8988T (cell line): ENCODE measurements at regions not wholly inside any gene's neighbourhood (a gene's known extent, or its start where the extent isn't known, plus 50 kb on each side); places are given as distances from the start of the nearest gene placed in this dataset.
"Not testable (repeated sequence)": the region's sequence is repeated elsewhere in the genome, so short reads cannot be mapped to it uniquely, and the experiment has no call there.

Source experiments
- DNase-seq: peaks from one replicate; pipeline ENCODE4 v3.0.0; 2011

DNA sequence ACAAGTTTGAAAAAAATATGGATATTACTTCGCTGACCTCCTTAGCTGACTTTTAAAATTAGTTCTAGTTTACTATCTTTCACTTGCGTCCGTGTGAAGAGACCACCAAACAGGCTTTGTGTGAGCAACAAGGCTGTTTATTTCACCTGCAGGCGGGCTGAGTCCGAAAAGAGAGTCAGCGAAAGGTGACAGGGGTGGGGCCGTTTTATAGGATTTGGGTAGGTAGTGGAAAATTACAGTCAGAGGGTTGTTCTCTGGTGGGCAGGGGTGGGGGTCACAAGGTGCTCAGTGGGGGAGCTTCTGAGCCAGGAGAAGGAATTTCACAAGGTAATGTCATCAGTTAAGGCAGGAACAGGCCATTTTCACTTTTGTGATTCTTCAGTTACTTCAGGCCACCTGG, 203.7 kb downstream of the POM121L12 start:
- DNase-seq: not testable (repeated sequence)

DNA sequence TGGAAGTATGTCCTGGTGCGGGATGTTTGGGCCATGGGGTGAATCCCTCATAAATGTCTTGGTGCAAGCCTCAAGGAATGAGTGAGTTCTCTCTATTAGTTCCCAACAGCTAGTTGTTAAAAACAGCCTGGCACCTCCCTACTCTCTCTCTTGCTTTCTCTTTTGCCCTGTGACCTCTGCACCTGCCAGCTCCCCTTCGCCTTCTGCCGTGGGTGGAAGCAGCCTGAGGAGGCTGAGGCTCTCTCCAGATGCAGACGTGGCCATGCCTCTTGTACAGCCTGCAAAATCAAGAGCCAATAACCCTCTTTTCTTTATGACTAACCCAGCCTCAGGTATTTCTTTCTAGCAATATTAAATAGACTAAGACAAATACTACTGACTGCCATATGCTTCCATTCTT, 210.3 kb downstream of the POM121L12 start:
- no peak for DNase-seq

DNA sequence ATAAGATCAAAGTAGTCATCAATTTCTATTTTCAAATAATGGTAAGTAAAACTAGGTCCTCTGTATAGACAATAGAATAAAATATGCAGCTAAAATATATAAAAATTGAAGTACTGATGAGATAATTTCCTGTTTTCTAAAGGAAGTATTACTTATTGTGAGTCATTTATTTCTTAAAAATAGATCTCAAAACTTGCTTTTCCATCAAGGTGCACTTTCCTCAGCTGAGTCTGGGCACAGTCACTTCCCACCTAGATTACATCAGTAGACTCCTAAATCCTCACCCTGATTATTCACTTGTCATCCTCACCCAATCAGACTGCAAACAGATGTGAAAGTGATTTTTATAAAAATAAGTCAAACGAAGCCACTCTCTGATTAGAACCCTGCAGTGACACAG, 211.5 kb downstream of the POM121L12 start:
- no peak for DNase-seq

DNA sequence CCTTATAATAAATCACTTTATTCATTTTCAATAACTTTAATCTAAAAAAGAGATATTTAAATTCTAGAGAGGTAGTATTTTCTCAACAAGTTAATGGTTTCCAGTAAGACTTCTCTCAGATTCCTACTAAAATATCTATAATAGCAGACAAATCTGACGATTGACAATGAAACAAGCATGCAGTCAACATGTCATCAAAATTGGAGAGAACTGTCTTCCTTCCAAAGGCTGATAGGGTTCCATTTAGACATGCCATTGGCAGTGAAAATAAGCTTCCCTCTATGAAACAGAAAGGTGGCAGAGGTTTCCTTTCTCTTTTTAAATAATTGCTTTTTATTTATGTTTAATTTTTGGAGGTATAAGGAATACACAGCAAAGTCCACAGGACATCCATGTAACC, 217.1 kb downstream of the POM121L12 start:
- no peak for DNase-seq

DNA sequence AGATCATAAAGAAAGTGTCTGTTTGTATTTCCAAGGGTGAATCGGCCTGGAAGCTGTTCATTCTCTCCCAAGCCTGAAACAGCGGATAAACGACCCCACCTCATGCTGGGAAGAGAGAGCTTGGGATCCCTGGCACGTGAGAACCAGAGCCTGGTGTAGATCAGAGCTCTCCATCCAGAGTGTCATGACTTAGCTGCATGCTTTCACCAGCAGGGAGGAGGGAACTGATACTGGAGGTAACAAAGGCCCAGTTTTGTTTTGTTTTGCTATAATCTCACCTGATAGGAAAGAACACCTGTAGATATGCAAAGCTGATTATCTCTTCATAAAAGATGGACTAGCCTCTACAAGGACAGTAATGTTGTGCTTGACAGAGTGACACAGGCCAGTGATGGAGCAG, 236.6 kb downstream of the POM121L12 start:
- DNase-seq: no peak

DNA sequence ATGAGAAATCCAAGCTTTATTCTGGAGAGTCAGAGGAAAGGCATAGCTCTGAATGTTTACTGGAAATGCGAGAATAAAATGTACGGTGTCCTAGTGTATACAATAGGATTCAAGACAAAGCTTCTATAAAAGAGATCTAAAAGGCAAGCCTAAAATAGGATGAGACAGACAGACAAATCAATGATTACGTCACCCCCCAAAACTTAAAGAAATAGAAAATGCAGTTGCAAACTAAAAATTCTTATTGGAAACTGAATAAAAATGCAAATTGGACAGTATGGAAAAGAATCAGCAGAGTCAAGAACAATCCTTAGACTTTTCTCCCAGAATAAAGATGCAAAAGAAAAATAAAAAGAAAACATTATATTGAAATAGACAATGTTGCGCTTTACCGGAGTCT, 245.9 kb downstream of the POM121L12 start:
- DNase-seq: no peak

DNA sequence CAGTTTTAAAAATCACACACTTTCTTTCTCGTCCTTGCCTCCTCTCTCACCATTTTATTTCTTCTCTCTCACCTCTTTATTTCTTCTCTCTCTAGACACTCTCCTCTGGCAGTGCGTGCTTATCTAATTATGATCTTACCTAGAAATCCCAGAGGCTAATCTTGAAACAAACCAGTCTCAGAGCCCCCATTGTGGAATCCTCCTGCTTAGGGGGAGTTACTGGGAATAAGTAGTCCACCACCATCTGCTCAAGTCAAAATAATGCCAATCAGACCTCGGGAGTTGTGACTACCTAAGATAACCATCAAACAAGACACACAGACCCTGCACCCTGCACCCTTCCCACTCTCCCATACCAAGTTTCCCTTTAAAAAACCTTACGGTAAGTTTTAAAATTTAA, 256.9 kb downstream of the POM121L12 start:
- no peak for DNase-seq

DNA sequence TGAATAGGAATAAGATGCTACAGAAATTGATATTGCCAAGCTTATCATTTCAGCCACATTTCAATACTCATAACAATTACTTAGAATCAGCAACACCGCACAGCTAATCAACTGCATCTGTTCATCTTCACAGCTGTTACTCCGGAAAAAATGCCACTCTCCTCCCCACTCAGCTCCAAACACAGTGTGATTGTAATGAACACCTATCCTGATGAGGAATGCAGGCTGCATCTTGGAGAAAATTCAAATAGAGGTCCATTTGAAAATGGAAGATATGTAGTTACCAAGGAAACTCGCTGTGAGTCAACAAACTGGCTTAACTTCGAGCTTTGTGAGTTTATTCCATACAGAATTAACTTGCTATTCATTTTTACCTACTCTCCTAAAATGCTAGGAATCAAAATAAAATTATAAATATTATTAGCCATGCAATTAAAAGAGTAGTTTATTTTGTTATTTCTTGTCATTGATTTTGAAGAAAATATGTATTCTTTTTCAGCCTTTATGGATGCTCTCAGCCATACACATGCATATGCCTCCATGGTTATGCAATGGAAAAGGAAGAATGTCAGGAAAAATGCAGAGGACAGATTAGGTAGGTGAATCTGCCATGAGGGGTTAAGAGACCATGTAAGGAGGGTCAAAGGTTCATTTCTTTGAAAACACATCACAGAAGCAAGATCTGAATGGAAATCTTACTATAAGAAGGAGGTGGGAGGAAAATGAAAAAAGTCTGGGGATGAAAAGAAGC, 267.2 kb downstream of the POM121L12 start:
- no peak for DNase-seq

DNA sequence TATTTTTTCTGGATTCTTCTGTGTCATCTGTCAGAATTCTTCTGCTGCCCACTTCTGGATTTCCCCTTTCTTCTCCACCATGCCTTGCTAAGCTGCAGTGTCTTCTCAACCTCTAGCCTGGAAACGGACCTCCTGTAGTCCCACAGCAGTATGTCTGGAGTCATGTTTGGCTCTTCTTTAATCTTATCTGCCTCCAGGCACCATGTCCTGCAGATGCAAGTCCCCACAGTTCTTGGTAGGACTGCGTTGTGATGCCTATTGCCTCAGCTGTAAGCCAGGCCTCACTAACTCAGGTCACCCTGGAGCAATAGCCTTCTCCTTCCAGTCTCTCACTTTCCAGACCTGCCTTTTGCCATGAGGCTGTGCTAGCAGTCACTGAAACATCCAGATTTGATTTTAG, 268.3 kb downstream of the POM121L12 start:
- no peak for DNase-seq

DNA sequence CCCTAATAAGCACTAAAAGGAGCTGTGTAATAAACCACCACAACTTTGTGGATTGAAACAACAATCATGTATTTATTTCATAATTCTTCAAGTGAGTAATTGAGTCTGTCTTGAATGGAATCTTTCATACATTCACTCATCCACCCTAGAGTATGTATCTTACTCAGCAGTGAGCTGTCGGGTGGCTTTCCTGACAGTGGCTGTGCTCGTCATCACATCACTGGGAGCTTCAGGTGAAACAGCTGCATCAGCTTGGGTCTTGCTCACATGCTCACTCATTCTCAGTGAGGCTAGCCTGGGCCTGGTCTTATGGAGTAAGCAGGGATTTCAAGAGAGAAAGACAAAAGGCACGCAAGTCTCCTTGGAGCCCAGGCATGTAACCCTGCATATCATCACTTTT, 271.4 kb downstream of the POM121L12 start:
- DNase-seq: no peak

DNA sequence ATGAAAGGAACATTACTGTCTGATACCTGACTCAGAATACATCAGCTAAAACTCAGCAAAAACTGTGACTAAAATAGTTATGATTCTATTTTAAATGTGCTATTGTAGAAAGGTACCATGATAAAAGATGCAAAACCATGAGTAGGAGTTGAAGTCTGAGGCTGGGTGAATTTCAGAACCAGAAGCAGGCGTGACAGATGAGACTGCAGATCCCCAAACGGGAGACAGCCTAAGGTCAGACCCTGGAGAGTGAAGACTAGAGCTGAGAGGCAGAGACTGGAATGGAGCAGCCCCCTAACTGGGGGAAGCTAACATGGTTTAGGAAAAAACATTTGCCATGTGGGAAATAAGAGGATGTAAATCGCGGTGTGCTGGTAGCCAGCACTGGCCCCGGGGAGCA, 275.8 kb downstream of the POM121L12 start:
- DNase-seq: no peak

DNA sequence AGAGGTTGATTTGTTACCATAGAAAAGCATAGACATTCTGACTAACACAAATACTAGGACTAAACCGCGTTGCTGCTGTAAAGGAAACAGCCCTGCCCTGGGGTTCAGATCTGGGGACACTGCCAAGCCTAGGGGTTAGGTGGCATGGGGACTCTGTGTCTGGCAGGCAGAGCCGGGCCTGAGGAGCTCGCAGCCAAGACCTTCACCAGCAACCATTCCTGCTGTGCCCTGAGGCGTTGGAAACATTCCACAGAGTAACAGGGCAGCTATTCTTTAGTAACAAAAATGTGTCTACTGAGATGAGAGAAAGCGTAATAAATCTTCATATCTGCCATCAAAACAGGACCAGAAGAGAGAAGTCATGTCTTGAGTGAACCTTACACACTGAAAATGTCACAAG, 280.5 kb downstream of the POM121L12 start:
- DNase-seq: no peak

DNA sequence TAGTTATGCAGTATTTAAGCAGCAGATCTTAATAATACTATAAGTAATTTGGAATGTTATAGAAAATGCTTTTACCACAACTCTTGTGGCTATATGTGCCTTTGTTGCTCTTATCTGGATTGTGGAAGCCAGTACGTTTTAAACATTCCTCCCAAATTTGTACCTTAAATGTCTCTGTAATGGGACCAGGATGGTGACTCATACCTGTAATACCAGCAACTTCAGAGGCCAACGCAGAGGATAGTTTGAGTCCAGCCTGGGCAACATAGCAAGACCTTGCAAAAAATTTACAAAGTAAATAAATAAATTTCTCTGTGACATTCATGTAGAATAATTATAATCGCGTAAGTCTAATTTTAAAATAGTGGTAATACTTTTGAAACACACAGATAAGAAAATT, 283.1 kb downstream of the POM121L12 start:
- DNase-seq: no peak

DNA sequence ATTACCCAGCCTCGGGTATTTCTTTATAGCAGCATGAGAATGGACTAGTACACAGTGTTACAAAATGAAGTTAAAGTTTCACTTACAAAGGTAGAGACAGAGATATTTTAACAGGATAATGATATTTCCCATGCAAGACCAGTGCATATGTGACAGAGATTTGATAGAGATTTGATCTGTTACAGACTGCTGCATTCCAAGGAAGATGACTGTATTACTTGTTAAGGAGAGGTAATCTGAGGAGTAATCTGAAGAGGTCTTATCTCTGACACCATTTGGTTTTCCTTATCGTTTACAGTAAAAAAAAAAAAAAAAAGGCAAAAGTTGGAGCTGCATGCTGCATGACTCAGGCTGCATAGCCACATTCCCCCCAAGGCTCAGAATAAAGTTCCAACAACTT, 289.6 kb downstream of the POM121L12 start:
- DNase-seq: no peak

DNA sequence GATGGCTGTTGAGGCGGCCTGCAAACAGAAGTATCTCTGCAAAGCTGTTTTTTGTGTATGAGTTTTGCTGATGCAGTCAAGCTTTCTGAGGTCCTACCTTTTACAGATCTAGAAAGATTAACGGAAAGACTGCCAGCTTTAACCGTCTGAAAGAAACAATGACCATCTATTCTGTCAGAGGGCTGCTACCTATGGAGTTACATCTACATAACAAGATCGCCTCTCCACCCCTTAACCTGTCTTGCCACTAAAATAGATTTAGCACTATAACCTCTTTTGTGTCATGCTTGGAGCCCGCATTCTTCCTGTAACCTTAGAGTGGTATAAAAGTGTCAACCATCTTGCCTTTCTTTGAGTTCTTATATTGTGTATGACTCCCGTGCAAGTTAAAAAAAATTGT, 291.2 kb downstream of the POM121L12 start:
- DNase-seq: no peak

DNA sequence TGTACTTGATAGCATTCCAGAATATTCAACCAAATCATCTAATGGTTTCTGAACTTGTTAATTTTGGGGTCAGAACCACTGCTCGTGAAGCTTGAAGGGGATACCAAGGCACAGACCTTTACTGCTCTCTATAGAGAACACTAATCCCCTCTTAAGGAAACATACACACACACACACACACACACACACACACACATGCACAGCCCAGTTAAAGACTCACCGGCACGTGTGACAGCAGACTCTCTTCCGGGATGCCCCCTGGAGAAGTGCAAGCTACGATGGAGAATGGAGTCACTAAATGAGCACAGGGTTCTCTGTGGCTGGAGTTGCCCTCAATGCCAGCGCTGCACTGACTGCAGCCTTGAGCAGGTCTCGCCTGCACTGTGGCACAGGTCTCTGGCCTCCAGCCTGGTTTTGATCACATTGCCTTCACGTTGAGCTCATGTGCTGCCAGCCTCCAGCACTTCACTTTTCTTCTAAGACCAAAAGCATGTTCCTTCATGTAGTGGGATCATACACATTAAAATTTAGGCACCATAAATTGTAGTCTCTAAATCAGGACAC, 300.8 kb downstream of the POM121L12 start:
- DNase-seq: no peak

DNA sequence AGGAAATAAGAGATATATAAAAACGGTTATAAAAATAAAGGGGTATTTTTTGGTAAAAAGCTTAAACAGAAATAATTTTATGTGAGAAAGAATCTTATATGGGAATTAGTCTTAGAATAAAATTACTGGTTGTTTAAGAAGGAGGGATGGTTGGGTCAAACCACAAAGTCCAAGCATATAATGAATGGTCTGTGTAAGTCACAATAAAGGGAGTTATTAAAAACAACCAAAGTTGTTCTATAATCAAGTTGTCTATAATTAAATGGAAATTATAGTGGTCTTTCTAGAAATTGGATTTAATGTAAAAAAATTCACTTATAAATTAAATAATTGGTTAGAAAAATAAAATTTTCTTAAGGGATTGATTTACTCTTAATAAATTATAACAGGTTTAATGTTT, 304.8 kb downstream of the POM121L12 start:
- DNase-seq: no peak

DNA sequence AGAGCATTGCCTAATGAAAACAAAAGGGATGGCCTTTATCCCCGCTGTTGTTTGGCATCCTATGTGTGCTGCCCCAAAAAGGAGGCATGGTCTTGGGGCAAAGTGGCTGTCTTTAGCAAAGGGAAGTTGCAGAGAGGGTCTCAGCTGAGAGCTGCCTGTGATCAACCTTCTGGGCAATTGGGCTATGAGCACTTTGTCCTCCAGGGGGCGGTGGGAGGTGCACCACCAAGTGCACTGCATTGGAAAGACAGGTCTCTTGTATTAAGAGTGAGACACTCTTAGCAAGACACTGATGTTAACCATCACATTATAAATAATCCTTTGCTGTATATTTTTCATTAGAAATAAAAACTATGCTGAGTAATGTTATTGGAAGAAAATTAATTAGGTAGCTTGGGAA, 314.8 kb downstream of the POM121L12 start:
- DNase-seq: no peak

DNA sequence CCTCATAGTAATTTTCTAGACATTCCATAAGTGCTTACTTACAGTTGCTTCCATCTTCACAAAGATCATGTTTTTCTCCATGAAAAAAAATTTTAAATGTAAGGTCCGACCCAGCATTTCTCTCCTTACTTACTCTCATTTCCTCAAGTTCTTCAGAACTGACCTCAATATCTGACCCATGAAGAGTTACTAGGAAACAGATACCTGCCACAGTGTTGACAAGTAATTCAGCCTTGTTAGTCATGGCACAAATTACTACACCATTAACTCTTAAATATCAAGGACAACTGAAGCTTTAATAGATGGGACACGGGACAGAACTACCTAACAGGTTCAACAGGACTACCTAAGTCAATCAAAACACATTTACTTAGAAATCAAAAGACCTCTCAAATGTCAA, 316.2 kb downstream of the POM121L12 start:
- no peak for DNase-seq

DNA sequence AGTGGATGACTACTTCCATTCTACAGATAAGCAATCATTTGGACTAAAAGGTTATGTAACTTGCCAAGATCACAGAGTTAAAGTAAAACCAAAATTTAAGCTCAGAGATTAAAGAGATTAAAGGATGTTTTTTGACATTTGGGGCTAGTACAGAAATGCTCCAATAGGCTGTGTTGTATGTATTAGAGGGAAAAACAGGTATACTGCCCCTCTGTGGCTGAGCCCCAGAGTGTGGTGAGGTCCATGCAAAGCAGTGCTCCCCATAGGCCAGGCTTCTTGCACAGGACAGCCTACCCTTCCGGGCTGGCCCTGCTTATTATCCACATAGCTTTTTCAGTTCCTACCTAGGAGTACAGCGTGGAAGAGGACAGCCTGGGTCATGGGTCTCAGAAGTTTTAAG, 322.8 kb downstream of the POM121L12 start:
- DNase-seq: no peak

DNA sequence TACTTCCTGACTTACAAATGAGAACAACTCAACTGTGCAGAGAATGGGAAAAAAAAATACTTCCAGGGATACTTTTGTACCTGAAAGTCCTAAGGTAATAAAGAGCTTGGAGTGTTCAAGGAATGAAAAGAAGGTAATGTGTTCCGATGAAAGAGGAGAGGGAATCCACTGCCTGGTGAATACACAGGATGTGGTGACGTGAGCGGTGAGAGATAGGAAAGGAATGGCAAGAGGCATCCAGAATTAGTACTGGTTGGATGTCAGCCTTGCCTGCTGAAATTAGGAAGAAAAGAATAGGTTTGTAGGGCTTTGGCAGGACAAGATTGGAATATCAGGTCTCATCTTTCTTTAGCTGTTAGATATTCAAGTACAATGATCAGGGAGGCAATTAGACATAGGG, 347.7 kb downstream of the POM121L12 start:
- DNase-seq: peak; percentile 34

DNA sequence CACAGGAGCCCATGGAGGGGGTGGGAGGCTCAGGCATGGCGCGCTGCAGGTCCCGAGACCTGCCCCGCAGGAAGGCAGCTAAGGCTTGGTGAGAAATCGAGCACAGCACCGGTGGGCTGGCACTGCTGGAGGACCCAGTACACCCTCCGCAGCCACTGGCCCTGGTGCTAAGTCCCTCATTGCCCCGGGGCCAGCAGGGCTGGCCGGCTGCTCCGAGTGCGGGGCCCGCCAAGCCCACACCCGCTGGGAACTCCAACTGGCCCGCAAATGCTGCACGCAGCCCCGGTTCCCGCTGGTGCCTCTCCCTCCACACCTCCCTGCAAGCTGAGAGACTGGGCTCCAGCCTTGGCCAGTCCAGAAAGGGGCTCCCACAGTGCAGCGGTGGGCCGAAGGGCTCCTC, 349.8 kb downstream of the POM121L12 start:
- not testable (repeated sequence) for DNase-seq

DNA sequence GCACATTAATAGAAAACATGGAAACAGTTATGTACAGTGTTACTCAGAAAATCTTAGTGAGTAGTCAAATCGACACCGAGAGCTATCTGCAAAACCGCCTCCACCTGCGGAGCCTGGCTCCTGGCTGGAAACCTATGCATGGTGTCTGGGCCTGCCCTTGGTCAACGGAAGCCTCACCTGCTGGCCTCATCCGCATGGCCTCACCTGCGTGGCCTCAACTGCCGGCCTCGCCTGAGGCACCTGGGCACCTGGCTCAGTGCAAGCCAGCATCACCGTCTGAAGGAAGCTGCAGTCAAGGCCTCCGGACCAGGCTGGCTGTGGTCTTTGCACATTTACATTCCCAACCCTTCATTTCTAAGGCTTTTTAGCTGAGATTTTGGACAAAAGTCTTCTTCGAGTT, 352.1 kb downstream of the POM121L12 start:
- DNase-seq: no peak

DNA sequence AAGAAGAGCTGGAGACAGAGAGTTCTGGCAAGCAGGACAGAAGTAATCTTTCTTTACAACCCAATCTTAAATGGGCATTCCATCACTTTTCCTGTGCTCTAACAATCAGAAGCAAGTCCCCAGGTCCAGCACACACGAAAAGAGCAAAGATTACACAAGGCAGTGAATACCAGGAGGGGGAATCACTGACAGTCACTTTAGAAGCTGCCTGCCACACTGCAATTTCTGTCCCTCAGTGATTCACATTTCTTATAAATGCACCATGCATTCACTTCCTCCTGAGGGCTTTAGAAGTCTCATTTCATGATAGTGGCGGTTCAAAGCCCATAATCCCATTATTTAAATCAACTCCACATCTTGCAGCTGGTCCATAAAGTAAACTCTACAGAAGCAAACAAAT, 362.5 kb downstream of the POM121L12 start:
- DNase-seq: no peak

DNA sequence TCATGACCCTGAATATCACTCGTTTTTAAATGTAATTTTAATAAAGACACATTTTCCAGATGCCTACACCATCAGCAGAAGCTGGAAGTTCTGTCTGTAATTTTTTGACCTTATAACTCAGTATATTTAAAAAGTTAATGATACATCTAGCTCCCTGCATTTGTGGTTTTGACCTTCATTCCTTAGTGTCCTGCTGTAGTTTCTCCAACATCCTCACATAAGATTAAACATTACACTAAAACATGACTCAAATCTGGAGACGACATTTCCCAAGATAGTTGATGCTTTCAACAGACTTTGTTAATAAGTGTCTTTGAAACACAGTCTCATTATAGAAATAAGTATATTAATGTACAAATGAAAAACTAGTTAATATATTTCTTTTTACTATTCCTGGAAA, 363.1 kb downstream of the POM121L12 start:
- DNase-seq: no peak
